ENCODE measurements at regions not wholly inside any gene's neighbourhood (a gene's known extent, or its start where the extent isn't known, plus 50 kb on each side); places are given as distances from the start of the nearest gene placed in this dataset.
A peak's percentile ranks its signal among the peaks of the same experiment; 100 is the strongest.
"Not testable (repeated sequence)": the region's sequence is repeated elsewhere in the genome, so short reads cannot be mapped to it uniquely, and the experiment has no call there.

DNA sequence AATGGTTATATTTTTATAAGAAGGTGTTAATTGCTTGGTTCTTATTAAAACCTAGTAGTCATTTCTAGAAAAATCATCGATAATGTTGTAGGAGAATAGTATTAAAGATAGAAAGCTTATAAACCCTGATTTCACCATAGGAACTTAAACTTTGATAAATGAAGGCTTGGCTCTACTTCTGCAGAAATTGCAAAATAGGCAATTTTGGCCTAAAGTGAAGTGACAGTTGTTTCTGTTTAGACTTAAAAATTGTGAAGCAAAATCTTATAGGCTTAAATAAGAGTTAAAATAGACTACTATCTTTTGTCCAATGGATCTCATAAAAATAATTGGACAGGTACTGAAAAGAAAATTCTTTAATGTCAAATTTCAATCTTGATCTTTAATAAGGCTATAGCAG, 321.6 kb upstream of the FZD8 start:
- H3K27me3 ChIP-seq (ENCODE audit: insufficient read depth, insufficient read length): no peaks in the 10 kb centered on the region
- no peak overlapping the region for H3K9ac ChIP-seq (ENCODE audit: insufficient read length, low read depth)
- no peak overlapping the region for H3K4me3 ChIP-seq (ENCODE audit: insufficient read length, low read depth)
- DNase-seq (ENCODE audit: low read depth, low spot score): no peak
- no peaks in the 10 kb centered on the region for H3K9me3 ChIP-seq (ENCODE audit: insufficient read depth, low read length)
- H3K36me3 ChIP-seq (ENCODE audit: insufficient read depth, insufficient read length, low read length): no peaks in the 10 kb centered on the region
- peaks cover 3% of the 10 kb centered on the region for H3K4me1 ChIP-seq (ENCODE audit: insufficient read depth, insufficient read length)
- TF ChIP-seq ZNF274 (IDR thresholded peaks at IDR 0.05; ENCODE audit: low read depth, low read length) (no peak), SUZ12 (IDR thresholded peaks at IDR 0.05; ENCODE audit: extremely low read depth, insufficient read depth, insufficient read length) (no peak), YY1 (IDR thresholded peaks at IDR 0.05; ENCODE audit: insufficient read depth, insufficient read length) (no peak)

- Histone ChIP-seq H3K36me3 (ENCODE audit: insufficient read depth, insufficient read length, low read length) (no peaks in the 10 kb centered on the region), H3K4me1 (ENCODE audit: insufficient read depth, insufficient read length) (peaks cover 3% of the 10 kb centered on the region), H3K9ac (ENCODE audit: insufficient read length, low read depth) (no peak overlapping the region), H3K9me3 (ENCODE audit: insufficient read depth, low read length) (no peaks in the 10 kb centered on the region), H3K4me3 (ENCODE audit: insufficient read length, low read depth) (no peak overlapping the region), H3K27me3 (ENCODE audit: insufficient read depth, insufficient read length) (no peaks in the 10 kb centered on the region)
- no peak for TF ChIP-seq ZNF274 (IDR thresholded peaks at IDR 0.05; ENCODE audit: low read depth, low read length)
- TF ChIP-seq YY1 (IDR thresholded peaks at IDR 0.05; ENCODE audit: insufficient read depth, insufficient read length): no peak
- no peak for TF ChIP-seq SUZ12 (IDR thresholded peaks at IDR 0.05; ENCODE audit: extremely low read depth, insufficient read depth, insufficient read length)
- no peak for DNase-seq (ENCODE audit: low read depth, low spot score)
Measured at GRCh38 chr10:35961501-35961900, 319.4 kb upstream of the FZD8 start.

DNA sequence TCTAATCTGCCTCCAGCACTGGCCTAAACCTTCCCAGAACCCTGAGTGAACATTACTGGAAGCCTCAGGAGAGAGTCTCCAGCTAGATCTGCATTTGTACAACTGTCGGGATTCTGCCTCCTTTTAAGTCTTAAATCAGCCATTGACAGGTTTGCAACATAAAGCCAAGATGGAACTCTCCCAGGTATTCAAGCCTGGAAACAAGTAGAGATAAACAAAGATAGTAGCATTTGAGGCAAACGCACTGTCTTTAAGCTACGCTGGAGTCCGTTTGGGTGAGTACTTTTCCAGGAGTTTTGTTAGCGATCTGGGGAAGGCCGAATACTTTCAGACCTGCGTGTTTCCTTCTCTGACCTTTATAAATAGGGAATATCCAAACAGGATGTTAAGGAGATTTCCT, 317.2 kb upstream of the FZD8 start:
- DNase-seq (ENCODE audit: low read depth, low spot score): no peak
- H3K4me1 ChIP-seq (ENCODE audit: insufficient read depth, insufficient read length): peaks cover 3% of the 10 kb centered on the region
- no peak overlapping the region for H3K9ac ChIP-seq (ENCODE audit: insufficient read length, low read depth)
- TF ChIP-seq ZNF274 (IDR thresholded peaks at IDR 0.05; ENCODE audit: low read depth, low read length): no peak
- no peak for TF ChIP-seq SUZ12 (IDR thresholded peaks at IDR 0.05; ENCODE audit: extremely low read depth, insufficient read depth, insufficient read length)
- no peak for TF ChIP-seq YY1 (IDR thresholded peaks at IDR 0.05; ENCODE audit: insufficient read depth, insufficient read length)
- H3K4me3 ChIP-seq (ENCODE audit: insufficient read length, low read depth): no peak overlapping the region
- no peaks in the 10 kb centered on the region for H3K9me3 ChIP-seq (ENCODE audit: insufficient read depth, low read length)
- H3K27me3 ChIP-seq (ENCODE audit: insufficient read depth, insufficient read length): no peaks in the 10 kb centered on the region
- H3K36me3 ChIP-seq (ENCODE audit: insufficient read depth, insufficient read length, low read length): no peaks in the 10 kb centered on the region

GRCh38 chr10:35958609-35959008, 316.5 kb upstream of the FZD8 start:
- not testable (repeated sequence) for H3K4me1 ChIP-seq (ENCODE audit: insufficient read depth, insufficient read length); DNase-seq (ENCODE audit: low read depth, low spot score); H3K4me3 ChIP-seq (ENCODE audit: insufficient read length, low read depth); H3K9ac ChIP-seq (ENCODE audit: insufficient read length, low read depth); H3K36me3 ChIP-seq (ENCODE audit: insufficient read depth, insufficient read length, low read length); H3K27me3 ChIP-seq (ENCODE audit: insufficient read depth, insufficient read length); H3K9me3 ChIP-seq (ENCODE audit: insufficient read depth, low read length)

DNA sequence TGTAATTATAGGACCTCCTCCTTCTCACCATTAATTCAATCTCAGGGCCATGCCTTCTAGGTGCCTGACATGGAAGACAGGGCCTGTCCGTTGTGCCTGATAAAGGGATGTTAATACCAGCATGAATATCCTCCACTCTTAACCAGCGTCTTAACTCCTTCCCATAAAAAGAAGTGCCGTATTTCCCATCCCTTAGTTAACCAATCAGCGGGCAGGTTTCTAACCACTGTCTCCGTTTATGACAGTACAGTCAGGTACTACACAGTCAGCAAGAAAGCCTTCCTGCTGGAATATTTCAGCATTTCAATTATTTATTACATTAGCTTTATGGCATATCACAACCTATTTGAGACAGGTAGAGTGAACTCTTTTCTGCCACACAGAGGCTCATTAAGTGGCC, 308.6 kb upstream of the FZD8 start:
- Histone ChIP-seq H3K36me3 (ENCODE audit: insufficient read depth, insufficient read length, low read length) (no peaks in the 10 kb centered on the region), H3K4me3 (ENCODE audit: insufficient read length, low read depth) (no peak overlapping the region), H3K9me3 (ENCODE audit: insufficient read depth, low read length) (no peaks in the 10 kb centered on the region), H3K4me1 (ENCODE audit: insufficient read depth, insufficient read length) (no peaks in the 10 kb centered on the region), H3K9ac (ENCODE audit: insufficient read length, low read depth) (no peak overlapping the region), H3K27me3 (ENCODE audit: insufficient read depth, insufficient read length) (no peaks in the 10 kb centered on the region)
- DNase-seq (ENCODE audit: low read depth, low spot score): no peak
- no peak for TF ChIP-seq ZNF274 (IDR thresholded peaks at IDR 0.05; ENCODE audit: low read depth, low read length)
- TF ChIP-seq YY1 (IDR thresholded peaks at IDR 0.05; ENCODE audit: insufficient read depth, insufficient read length): no peak
- TF ChIP-seq SUZ12 (IDR thresholded peaks at IDR 0.05; ENCODE audit: extremely low read depth, insufficient read depth, insufficient read length): no peak

GRCh38 chr10:35950226-35950625, 308.1 kb upstream of the FZD8 start:
- Histone ChIP-seq H3K9me3 (ENCODE audit: insufficient read depth, low read length) (no peaks in the 10 kb centered on the region), H3K4me3 (ENCODE audit: insufficient read length, low read depth) (no peak overlapping the region), H3K36me3 (ENCODE audit: insufficient read depth, insufficient read length, low read length) (no peaks in the 10 kb centered on the region), H3K27me3 (ENCODE audit: insufficient read depth, insufficient read length) (no peaks in the 10 kb centered on the region), H3K9ac (ENCODE audit: insufficient read length, low read depth) (no peak overlapping the region), H3K4me1 (ENCODE audit: insufficient read depth, insufficient read length) (no peaks in the 10 kb centered on the region)
- no peak for TF ChIP-seq SUZ12 (IDR thresholded peaks at IDR 0.05; ENCODE audit: extremely low read depth, insufficient read depth, insufficient read length)
- TF ChIP-seq ZNF274 (IDR thresholded peaks at IDR 0.05; ENCODE audit: low read depth, low read length): no peak
- no peak for TF ChIP-seq YY1 (IDR thresholded peaks at IDR 0.05; ENCODE audit: insufficient read depth, insufficient read length)
- DNase-seq (ENCODE audit: low read depth, low spot score): no peak

- Histone ChIP-seq H3K9ac (ENCODE audit: insufficient read length, low read depth) (no peak overlapping the region), H3K4me1 (ENCODE audit: insufficient read depth, insufficient read length) (no peaks in the 10 kb centered on the region), H3K27me3 (ENCODE audit: insufficient read depth, insufficient read length) (no peaks in the 10 kb centered on the region), H3K9me3 (ENCODE audit: insufficient read depth, low read length) (no peaks in the 10 kb centered on the region), H3K4me3 (ENCODE audit: insufficient read length, low read depth) (no peak overlapping the region), H3K36me3 (ENCODE audit: insufficient read depth, insufficient read length, low read length) (no peaks in the 10 kb centered on the region)
- DNase-seq (ENCODE audit: low read depth, low spot score): peak; percentile 28
- TF ChIP-seq YY1 (IDR thresholded peaks at IDR 0.05; ENCODE audit: insufficient read depth, insufficient read length) (no peak), SUZ12 (IDR thresholded peaks at IDR 0.05; ENCODE audit: extremely low read depth, insufficient read depth, insufficient read length) (no peak), ZNF274 (IDR thresholded peaks at IDR 0.05; ENCODE audit: low read depth, low read length) (no peak)
Measured at GRCh38 chr10:35949811-35950211, 307.7 kb upstream of the FZD8 start.

GRCh38 chr10:35946556-35946955, 304.5 kb upstream of the FZD8 start:
- no peak for DNase-seq (ENCODE audit: low read depth, low spot score)
- no peak overlapping the region for H3K9ac ChIP-seq (ENCODE audit: insufficient read length, low read depth)
- TF ChIP-seq SUZ12 (IDR thresholded peaks at IDR 0.05; ENCODE audit: extremely low read depth, insufficient read depth, insufficient read length): no peak
- TF ChIP-seq ZNF274 (IDR thresholded peaks at IDR 0.05; ENCODE audit: low read depth, low read length): no peak
- TF ChIP-seq YY1 (IDR thresholded peaks at IDR 0.05; ENCODE audit: insufficient read depth, insufficient read length): no peak
- H3K4me3 ChIP-seq (ENCODE audit: insufficient read length, low read depth): no peak overlapping the region
- H3K36me3 ChIP-seq (ENCODE audit: insufficient read depth, insufficient read length, low read length): no peaks in the 10 kb centered on the region
- H3K27me3 ChIP-seq (ENCODE audit: insufficient read depth, insufficient read length): no peaks in the 10 kb centered on the region
- H3K9me3 ChIP-seq (ENCODE audit: insufficient read depth, low read length): no peaks in the 10 kb centered on the region
- no peaks in the 10 kb centered on the region for H3K4me1 ChIP-seq (ENCODE audit: insufficient read depth, insufficient read length)

Measured in NT2/D1 (cell line).